Activated CD4-positive, alpha-beta memory T cell treated with anti-CD3 and anti-CD28 coated beads, Interleukin-2, amount 10 ng/mL, durations not matched to agents 7 days and 5 days (primary cell): ENCODE measurements at regions not wholly inside any gene's neighbourhood (a gene's known extent, or its start where the extent isn't known, plus 50 kb on each side); places are given as distances from the start of the nearest gene placed in this dataset.

Experiments
- CTCF ChIA-PET: fragments of 350-600 bp; sonication (Branson Sonifier 250); formaldehyde crosslinking; loops from one replicate; lab custom pipeline; 2021; ENCODE audit warnings: antibody characterized with exemption, inconsistent platforms; lab: Charles Lee
- POLR2A ChIA-PET: fragments of 350-600 bp; sonication (Branson Sonifier 250); formaldehyde crosslinking; loops from one replicate; lab custom pipeline; 2021; ENCODE audit warnings: antibody characterized with exemption; lab: Charles Lee
- DNase-seq: peaks from one replicate; pipeline ENCODE4 v3.0.0-alpha.2; 2020
- H3K27ac Mint-ChIP-seq: one replicate; pipeline ENCODE4 v1.8.0; 2021; ENCODE audit warnings: mild to moderate bottlenecking, mixed read lengths
- H3K27me3 Mint-ChIP-seq: one replicate; pipeline ENCODE4 v1.8.0; 2021; ENCODE audit warnings: mixed read lengths
- H3K36me3 Mint-ChIP-seq: one replicate; pipeline ENCODE4 v1.8.0; 2021; ENCODE audit warnings: low read depth, mixed read lengths
- H3K4me1 Mint-ChIP-seq: one replicate; pipeline ENCODE4 v1.8.0; 2021; ENCODE audit warnings: mixed read lengths
- H3K4me3 Mint-ChIP-seq: one replicate; pipeline ENCODE4 v1.8.0; 2021; ENCODE audit warnings: mild to moderate bottlenecking, mixed read lengths
- H3K9me3 Mint-ChIP-seq: one replicate; pipeline ENCODE4 v1.8.0; 2021; ENCODE audit warnings: mixed read lengths

- Mint-ChIP-seq H3K9me3 (no peaks in the 10 kb centered on the region), H3K36me3 (no peaks in the 10 kb centered on the region), H3K27me3 (peaks cover 14% of the 10 kb centered on the region), H3K27ac (no peak overlapping the region), H3K4me3 (no peak overlapping the region), H3K4me1 (no peaks in the 10 kb centered on the region)
- DNase-seq: no peak
- POLR2A ChIA-PET: no interaction called here
- CTCF ChIA-PET: no interaction called here
Measured at GRCh38 chr9:4435197-4435596, 55.1 kb upstream of the SLC1A1 start.

GRCh38 chr9:4433379-4433778, 56.9 kb upstream of the SLC1A1 start:
- CTCF ChIA-PET: interaction anchor here (1.2 kb wide), 1 partner anchor 67 kb away, joined by 3 read pairs; no protein-coding TSS in a partner anchor
- H3K36me3 Mint-ChIP-seq: no peaks in the 10 kb centered on the region
- POLR2A ChIA-PET: no interaction called here
- H3K4me1 Mint-ChIP-seq: no peaks in the 10 kb centered on the region
- H3K27ac Mint-ChIP-seq: no peak overlapping the region
- no peak for DNase-seq
- H3K4me3 Mint-ChIP-seq: no peak overlapping the region
- H3K9me3 Mint-ChIP-seq: no peaks in the 10 kb centered on the region
- peaks cover 5% of the 10 kb centered on the region for H3K27me3 Mint-ChIP-seq

GRCh38 chr9:4430432-4431261, 59.6 kb upstream of the SLC1A1 start:
- Mint-ChIP-seq H3K27ac (no peak overlapping the region), H3K4me1 (no peaks in the 10 kb centered on the region), H3K9me3 (no peaks in the 10 kb centered on the region), H3K4me3 (no peak overlapping the region), H3K27me3 (peaks cover 3% of the 10 kb centered on the region), H3K36me3 (no peaks in the 10 kb centered on the region)
- POLR2A ChIA-PET: no interaction called here
- CTCF ChIA-PET: interaction anchor here (0.7 kb wide), 1 partner anchor 162 kb away, joined by 3 read pairs; no protein-coding TSS in a partner anchor
- DNase-seq: no peak

- POLR2A ChIA-PET: no interaction called here
- no peak for DNase-seq
- H3K4me1 Mint-ChIP-seq: peaks cover 2% of the 10 kb centered on the region
- H3K27me3 Mint-ChIP-seq: no peaks in the 10 kb centered on the region
- CTCF ChIA-PET: no interaction called here
- no peaks in the 10 kb centered on the region for H3K36me3 Mint-ChIP-seq
- no peak overlapping the region for H3K4me3 Mint-ChIP-seq
- no peaks in the 10 kb centered on the region for H3K9me3 Mint-ChIP-seq
- no peak overlapping the region for H3K27ac Mint-ChIP-seq
Measured at GRCh38 chr9:4425319-4426045, 64.8 kb upstream of the SLC1A1 start.

GRCh38 chr9:4424891-4425290, 65.4 kb upstream of the SLC1A1 start:
- Mint-ChIP-seq H3K27ac (no peak overlapping the region), H3K36me3 (no peaks in the 10 kb centered on the region), H3K4me3 (no peak overlapping the region), H3K9me3 (no peaks in the 10 kb centered on the region), H3K4me1 (peaks cover 2% of the 10 kb centered on the region), H3K27me3 (no peaks in the 10 kb centered on the region)
- CTCF ChIA-PET: no interaction called here
- DNase-seq: no peak
- POLR2A ChIA-PET: no interaction called here

- Mint-ChIP-seq H3K9me3 (no peaks in the 10 kb centered on the region), H3K4me1 (peaks cover 2% of the 10 kb centered on the region)
- CTCF ChIA-PET: no interaction called here
Measured at GRCh38 chr9:4424038-4424437, 66.2 kb upstream of the SLC1A1 start.

GRCh38 chr9:4423207-4423610, 67.1 kb upstream of the SLC1A1 start:
- Mint-ChIP-seq H3K36me3 (no peaks in the 10 kb centered on the region), H3K4me3 (no peak overlapping the region), H3K4me1 (peaks cover 2% of the 10 kb centered on the region), H3K27me3 (no peaks in the 10 kb centered on the region), H3K9me3 (no peaks in the 10 kb centered on the region), H3K27ac (no peak overlapping the region)
- ChIA-PET POLR2A (no interaction called here), CTCF (no interaction called here)
- no peak for DNase-seq

More at GRCh38 chr9:4424038-4424437, 66.2 kb upstream of the SLC1A1 start:
- H3K27ac Mint-ChIP-seq: no peak overlapping the region
- H3K36me3 Mint-ChIP-seq: no peaks in the 10 kb centered on the region
- H3K4me3 Mint-ChIP-seq: no peak overlapping the region
- H3K27me3 Mint-ChIP-seq: no peaks in the 10 kb centered on the region
- DNase-seq: no peak
- POLR2A ChIA-PET: no interaction called here

GRCh38 chr9:4422495-4422894, 67.8 kb upstream of the SLC1A1 start:
- no peak overlapping the region for H3K27ac Mint-ChIP-seq
- no peak overlapping the region for H3K4me3 Mint-ChIP-seq

GRCh38 chr9:4421847-4422246, 68.4 kb upstream of the SLC1A1 start:
- POLR2A ChIA-PET: no interaction called here
- CTCF ChIA-PET: no interaction called here
- Mint-ChIP-seq H3K4me3 (no peak overlapping the region), H3K27me3 (no peaks in the 10 kb centered on the region), H3K36me3 (no peaks in the 10 kb centered on the region), H3K27ac (no peak overlapping the region), H3K9me3 (no peaks in the 10 kb centered on the region), H3K4me1 (peaks cover 2% of the 10 kb centered on the region)
- no peak for DNase-seq

More at GRCh38 chr9:4422495-4422894, 67.8 kb upstream of the SLC1A1 start:
- no peaks in the 10 kb centered on the region for H3K9me3 Mint-ChIP-seq
- no peaks in the 10 kb centered on the region for H3K27me3 Mint-ChIP-seq
- peaks cover 2% of the 10 kb centered on the region for H3K4me1 Mint-ChIP-seq
- no peaks in the 10 kb centered on the region for H3K36me3 Mint-ChIP-seq
- CTCF ChIA-PET: no interaction called here
- DNase-seq: no peak
- POLR2A ChIA-PET: no interaction called here

GRCh38 chr9:4420351-4420750, 69.9 kb upstream of the SLC1A1 start:
- no peak overlapping the region for H3K27ac Mint-ChIP-seq
- H3K9me3 Mint-ChIP-seq: no peaks in the 10 kb centered on the region
- no peaks in the 10 kb centered on the region for H3K36me3 Mint-ChIP-seq
- CTCF ChIA-PET: no interaction called here
- no peak overlapping the region for H3K4me3 Mint-ChIP-seq
- no peak for DNase-seq
- peaks cover 2% of the 10 kb centered on the region for H3K4me1 Mint-ChIP-seq
- no peaks in the 10 kb centered on the region for H3K27me3 Mint-ChIP-seq
- POLR2A ChIA-PET: no interaction called here

- Mint-ChIP-seq H3K9me3 (no peaks in the 10 kb centered on the region), H3K36me3 (no peaks in the 10 kb centered on the region), H3K27me3 (no peaks in the 10 kb centered on the region), H3K4me3 (no peak overlapping the region), H3K27ac (no peak overlapping the region), H3K4me1 (peaks cover 2% of the 10 kb centered on the region)
- CTCF ChIA-PET: no interaction called here
- no peak for DNase-seq
- POLR2A ChIA-PET: no interaction called here
Measured at GRCh38 chr9:4417578-4418325, 72.5 kb upstream of the SLC1A1 start.

- H3K36me3 Mint-ChIP-seq: no peaks in the 10 kb centered on the region
- H3K4me3 Mint-ChIP-seq: no peak overlapping the region
- DNase-seq: no peak
- H3K27ac Mint-ChIP-seq: no peak overlapping the region
- CTCF ChIA-PET: no interaction called here
- no peaks in the 10 kb centered on the region for H3K9me3 Mint-ChIP-seq
- POLR2A ChIA-PET: no interaction called here
- H3K27me3 Mint-ChIP-seq: no peaks in the 10 kb centered on the region
- no peaks in the 10 kb centered on the region for H3K4me1 Mint-ChIP-seq
Measured at GRCh38 chr9:4416467-4416866, 73.8 kb upstream of the SLC1A1 start.

GRCh38 chr9:4415281-4415680, 75.0 kb upstream of the SLC1A1 start:
- Mint-ChIP-seq H3K9me3 (no peaks in the 10 kb centered on the region), H3K36me3 (no peaks in the 10 kb centered on the region), H3K27ac (no peak overlapping the region), H3K4me3 (no peak overlapping the region), H3K4me1 (no peaks in the 10 kb centered on the region), H3K27me3 (no peaks in the 10 kb centered on the region)
- POLR2A ChIA-PET: no interaction called here
- CTCF ChIA-PET: no interaction called here
- DNase-seq: no peak
